ENCODE measurements at regions not wholly inside any gene's neighbourhood (a gene's known extent, or its start where the extent isn't known, plus 50 kb on each side); places are given as distances from the start of the nearest gene placed in this dataset.

DNA sequence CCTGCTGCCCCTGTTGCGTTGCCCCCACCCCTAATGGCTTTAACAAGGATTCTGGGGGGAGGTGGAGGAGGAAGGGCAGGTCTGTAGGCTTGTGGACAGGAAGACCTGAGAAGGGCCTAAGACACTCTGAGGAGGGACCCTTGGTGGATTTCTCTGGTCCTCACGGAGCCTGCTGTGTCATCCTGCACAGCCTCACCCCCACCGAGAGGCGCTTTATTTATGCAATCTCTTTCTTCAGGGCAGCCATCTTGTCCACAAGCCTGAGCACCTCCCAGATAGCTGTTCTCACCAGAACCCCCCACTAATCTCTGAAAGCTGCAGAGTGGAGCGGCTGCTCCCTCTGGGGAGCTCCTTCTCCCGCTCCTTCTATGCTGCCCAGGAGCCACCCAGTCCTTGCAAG, 59.3 kb upstream of the MLN start:
- no peak for DNase-seq

GRCh38 chr6:33862536-33862935, 58.7 kb upstream of the MLN start:
- no peak for DNase-seq

DNA sequence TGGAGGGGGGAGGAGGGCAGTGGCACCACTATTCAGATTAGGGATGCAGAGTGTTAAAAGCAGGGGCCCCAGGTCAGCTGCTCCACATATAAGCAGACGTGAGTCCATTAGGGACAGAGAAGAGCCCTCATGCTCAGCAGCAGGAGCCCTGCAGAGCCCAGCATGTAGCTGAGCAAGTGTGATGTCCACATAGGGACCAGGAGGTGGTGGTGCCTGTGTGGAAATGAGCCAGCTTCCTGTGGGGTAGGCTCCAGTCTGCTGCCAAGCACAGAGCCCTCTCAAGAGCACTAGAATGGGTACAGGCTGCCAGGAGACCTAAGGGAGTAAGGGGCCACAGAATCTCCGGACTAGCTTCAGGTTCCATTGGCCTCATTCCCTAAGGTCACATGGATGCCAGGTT, 57.9 kb upstream of the MLN start:
- DNase-seq, result peak in 1 of 4 experiments; percentile 13

GRCh38 chr6:33860706-33861474, 57.1 kb upstream of the MLN start:
- peak; percentile 62 to 76 (median 73) for DNase-seq

GRCh38 chr6:33860006-33860405, 56.2 kb upstream of the MLN start:
- no peak for DNase-seq

DNA sequence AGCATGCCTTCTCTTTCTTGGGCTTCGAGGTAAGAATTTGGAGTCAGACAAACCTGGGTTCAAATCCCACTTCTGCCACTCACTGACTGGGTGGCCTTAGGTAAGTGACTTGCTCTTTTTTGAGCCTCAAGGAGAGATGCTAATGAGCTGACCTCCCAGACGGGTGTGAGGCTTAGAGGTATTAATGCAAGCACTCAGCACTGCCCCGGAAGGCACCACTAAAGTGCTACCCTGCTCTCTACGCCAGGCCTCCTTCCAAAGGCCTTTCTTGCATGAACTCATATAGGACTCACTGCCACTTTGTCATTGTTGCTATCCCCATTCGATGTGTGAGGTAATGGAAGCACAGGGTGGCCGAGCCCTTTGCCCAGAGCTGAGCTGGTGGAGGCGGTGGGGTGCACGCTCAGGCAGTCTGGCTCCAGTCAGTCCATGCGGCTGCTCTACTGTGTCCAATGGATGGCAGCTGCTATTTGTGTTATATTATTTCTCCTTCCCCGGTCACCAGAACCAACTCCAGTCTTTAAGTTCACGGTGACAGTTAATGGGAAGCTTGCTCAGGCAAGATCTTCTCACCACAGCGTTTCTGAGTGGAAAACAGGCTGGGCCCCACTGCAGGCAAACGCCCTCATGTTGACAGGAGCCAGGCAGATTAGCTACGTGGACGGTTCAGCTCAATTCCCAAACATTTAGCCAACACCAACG, 55.2 kb upstream of the MLN start:
- no peak for DNase-seq

DNA sequence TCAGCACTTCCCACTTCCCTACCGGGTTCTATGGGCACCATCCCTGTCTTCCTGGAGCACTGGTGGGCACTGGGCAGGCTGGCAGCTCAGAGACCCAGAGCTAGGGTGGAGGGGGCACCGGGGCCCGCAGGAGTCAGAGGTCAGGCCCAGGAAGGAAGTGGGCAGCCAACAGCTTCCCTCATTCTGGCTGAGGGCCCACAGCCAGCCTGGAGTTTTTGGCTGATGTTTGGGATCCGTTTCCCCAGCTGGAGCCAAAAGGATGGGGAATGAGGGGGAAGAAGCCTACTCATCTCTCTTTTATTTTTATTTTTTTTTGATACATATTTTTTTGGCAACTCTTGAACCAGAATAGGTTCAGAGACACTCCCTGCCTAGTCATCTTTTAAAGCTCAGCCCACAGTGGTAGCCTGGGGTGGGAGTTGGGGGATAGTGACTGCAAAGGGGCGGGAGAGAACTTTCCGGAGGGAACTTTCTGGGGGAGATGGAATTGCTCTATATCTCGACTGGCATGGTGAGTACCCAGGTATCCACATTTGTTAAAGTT, 54.2 kb upstream of the MLN start:
- peak in 1 of 4 experiments; percentile 12 for DNase-seq

- no peak for DNase-seq
Measured at GRCh38 chr6:33857093-33857931, 53.5 kb upstream of the MLN start.

DNA sequence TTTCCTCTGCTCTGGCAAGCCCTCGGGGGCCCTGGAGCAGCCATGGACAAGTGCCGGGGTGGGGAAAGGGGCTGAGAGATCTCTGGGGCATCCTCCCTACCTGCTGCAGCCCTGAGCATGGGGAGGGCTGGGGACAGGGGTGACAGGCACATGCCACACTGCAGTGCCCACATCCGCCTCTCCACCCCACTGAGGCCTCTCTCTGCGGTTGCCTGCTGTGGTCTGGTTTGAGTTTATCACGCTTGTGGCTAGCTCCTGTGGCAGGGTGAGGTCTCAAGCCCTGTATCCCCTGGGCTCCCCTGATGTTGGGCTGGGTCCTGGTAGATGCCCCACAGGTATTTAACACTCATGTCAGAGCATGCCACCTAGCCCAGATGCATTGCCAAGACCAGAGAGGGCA, 52.9 kb upstream of the MLN start:
- DNase-seq, result no peak

DNA sequence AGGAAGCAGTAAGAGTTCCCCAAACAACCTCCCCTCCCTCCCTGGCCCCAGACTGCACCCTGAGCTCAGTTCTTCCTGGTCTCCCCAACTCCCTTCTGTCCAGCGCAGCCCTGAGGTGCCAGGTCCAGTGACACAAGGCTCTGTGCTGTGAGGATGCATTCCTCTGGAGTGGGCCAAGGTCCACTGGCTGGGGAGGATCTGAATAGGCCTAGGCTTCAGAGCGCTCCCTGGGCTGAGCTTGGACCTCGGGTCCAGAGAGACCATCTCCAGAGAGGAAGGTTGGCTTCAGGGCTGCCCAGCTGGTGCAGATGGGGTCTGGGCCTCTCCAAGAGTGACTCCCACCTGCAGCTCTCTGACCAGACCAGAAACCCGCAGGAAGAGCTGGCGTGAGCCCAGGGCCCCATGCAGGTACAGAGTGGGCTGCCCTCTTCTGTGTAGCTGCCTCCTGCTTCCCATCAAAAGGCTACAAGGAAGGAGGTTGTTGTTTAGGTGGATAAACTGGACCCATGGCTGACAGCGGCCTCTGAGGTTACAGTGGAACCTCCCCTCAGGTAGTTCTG, 52.3 kb upstream of the MLN start:
- no peak for DNase-seq

GRCh38 chr6:33854572-33855030, 50.8 kb upstream of the MLN start:
- no peak for DNase-seq

DNA sequence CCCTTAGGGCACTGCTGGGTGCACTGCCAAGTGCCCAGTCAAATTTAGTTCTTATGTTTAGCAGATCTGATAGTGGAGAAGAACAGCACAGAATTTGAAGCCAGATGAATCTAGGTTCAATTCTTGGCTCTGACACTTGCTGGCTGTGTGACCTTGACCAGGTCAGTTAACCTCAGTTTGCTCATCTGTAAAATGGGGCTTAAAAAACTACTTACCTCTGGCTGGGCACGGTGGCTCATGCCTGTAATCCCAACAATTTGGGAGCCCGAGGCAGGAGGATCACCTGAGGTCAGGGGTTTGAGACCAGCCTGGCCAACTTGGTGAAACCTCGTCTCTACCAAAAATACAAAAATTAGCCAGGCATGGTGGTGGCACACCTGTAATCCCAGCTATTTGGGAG, 49.9 kb upstream of the MLN start:
- DNase-seq, result no peak

Data from suppressor macrophage (primary cell).